NK-92 treated with Interleukin-12 subunit alpha and Interleukin-12 subunit beta, amount 100 ng/mL, for 24 hours (cell line): ENCODE measurements at regions not wholly inside any gene's neighbourhood (a gene's known extent, or its start where the extent isn't known, plus 50 kb on each side); places are given as distances from the start of the nearest gene placed in this dataset.

Source experiments
- DNase-seq: peaks from one replicate; lab custom pipeline; 2025; lab: John Stamatoyannopoulos, UW

DNA sequence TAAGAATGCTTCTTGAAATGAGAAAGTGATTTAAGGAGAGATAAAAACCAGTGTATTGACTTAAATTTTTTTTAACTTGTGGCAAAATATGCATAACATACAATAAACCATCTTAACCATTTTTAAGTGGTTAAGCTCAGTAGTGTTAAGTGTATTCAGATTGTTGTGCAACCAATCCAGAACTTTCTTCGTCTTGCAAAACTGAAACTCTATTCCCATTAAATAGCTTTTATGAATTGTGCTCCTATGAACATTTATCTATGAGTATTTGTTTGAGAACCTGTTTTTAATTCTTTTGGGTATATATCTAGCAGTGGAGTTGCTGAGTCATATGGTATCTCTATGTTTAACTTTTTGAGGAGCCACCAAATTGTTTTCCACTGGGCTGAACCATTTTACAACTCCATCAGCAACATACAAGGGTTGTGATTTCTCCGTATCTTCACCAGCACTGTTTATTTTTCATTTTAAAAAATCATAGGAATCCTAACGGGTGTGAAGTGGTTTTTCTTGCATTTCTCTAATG, 76.6 kb upstream of the ACTBL2 start:
- no peak for DNase-seq

DNA sequence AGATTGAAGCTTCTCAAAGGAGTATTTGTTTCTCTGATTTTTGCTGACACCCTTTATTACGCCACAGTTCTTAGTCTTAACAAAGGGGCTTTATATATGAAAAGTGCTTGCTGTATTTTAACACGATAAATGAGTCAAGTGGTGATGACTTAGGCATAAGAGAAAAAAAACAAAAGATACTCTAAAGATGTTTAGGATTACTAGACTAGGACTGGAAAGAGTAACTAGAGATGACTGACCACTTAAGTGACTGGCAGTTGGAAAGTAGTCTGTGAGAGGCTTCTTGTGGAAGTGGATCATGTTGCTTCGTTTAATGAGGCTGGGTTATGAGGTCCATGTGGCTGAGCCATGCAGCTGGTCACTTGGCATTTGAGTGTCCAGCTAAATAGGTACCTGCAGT, 69.4 kb upstream of the ACTBL2 start:
- no peak for DNase-seq

DNA sequence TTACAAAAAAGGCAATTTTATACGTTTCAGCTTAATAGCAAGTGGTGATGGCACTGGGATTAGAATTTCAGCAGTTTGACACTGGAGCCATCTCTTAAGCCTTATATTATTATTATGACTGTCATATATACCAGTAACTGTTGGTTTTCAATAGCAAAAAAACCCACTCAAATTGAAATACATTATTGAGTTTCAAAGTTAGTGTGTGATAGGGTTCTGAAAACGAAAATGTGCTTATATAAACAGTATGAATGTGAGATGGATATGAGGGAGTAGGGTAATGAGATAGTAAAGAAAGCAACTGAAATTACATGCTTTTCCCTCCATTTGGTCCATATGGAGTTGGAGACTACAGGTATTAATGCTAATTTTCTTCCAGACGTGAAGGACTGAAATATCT, 68.6 kb upstream of the ACTBL2 start:
- DNase-seq: no peak

DNA sequence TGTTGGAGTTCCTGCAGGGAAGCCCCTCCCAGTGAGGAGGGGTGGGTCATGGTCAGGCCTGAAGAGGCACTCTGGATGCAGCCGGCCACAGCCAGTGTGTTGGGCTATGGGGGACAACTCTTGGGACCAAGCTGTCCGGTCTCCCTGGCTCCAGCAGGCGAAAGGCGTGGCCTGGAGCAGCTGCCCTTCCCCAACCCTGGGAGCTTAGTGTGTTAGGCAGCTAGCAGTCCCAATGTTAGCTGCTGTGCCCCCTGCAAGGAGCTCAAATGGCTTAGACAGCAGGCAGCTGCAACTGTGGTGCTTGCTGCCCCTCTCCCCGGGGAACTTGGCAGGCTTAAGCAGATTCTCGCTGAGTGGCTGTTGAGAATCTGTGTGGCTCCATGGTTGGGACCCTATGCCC, 67.5 kb upstream of the ACTBL2 start:
- DNase-seq: no peak

DNA sequence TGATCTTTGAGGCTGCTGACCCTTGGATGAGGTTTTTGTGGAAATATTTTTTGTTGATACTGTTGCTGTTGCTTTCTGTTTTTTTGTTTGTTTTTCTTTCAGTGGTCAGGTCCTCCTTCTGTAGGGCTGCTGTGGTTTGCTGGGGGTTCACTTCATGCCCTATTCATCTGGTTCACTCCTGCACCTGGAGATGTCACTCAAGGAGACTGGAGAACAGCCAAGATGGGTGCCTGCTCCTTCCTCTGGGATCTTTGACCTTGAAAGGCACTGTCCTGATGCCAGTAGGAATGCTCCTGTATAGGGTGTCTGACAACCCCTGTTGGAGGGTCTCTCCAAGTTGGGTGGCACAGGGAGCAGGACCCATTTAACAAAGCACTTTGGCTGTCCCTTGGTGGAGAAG, 67.0 kb upstream of the ACTBL2 start:
- no peak for DNase-seq

DNA sequence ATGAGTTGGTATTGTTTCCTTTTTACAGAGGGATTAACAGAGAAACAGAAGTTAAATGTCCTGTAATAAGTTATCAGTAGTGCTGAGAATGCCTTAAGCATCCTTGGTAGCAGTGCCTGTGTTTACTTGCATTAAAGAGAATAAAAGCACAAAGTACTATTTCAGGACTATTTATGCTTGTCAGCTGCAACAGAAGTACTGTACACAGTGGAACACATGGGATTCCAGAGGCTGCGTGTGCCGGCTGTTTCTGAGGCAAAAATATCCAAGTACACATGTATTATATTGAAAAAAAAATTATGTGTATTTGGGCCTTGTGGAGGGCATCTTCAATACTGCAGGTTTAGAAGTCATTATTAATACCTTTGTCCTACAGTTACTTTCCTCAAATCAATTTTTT, 58.2 kb upstream of the ACTBL2 start:
- DNase-seq: no peak

DNA sequence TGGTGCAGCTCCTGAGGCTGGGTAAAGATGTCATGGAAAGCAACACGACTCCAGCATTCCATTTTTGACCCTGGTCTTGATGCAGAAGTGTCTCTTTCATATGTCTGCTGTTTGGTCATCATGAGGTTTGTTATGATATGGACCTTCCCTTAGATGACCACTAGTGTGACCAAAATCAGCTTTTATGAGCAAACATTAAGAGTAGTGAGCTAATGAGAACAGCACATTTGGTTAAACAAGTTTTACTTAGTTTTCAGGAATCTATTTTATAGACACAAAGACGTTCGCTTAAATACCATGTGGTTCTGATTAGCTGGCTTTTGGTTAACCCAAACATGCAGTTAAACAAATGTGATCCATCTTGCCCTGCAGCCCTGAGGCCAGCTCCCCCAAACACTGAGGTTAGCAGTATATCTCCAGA, 56.7 kb upstream of the ACTBL2 start:
- DNase-seq: no peak

DNA sequence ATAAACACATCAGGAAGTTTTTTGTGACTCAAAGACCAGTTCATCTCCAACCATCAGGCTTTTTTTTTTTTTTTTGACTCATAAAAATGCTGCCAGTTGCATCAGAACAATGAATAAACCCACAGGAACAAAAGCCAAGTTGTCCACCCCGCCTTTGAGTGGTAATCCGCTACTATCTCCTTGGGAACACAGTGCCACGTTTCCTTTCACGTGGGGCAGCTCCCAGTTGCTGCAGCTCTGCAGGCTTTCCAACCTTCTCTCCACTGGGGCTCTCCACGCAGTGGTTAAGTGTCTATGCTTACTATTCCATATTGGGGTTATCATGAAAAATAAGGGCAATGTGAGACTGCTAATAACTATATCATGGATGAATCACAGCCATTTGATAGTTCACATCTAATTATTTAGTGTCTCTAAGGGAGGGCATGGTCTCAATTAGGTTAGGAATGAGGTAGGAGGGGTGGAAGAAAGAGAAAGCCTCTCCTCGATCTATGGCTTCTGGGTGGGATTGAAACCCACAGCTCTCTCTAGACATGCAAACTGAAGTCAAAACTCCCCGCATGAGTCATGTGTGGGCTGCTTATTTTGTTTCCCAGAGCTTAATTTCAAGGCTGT, 55.8 kb upstream of the ACTBL2 start:
- DNase-seq: no peak

DNA sequence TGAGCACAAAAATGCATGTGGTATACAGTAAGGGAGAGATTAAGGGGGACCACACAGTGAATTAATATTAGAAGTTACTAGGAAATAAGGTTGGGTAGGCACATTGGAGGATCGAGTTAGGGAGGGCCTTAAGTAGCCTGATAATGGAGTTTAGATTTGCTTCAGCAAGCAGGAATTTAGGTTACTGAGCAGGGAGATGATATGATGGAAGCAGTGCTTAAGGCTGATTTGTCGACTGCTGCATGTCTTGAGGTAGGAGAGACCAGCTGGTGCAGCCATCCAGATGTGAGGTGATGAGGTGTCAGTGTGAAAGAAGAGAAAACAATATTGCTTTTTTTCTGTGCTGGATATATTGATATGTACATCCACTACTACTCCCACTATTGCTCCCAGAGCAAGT, 55.2 kb upstream of the ACTBL2 start:
- no peak for DNase-seq

DNA sequence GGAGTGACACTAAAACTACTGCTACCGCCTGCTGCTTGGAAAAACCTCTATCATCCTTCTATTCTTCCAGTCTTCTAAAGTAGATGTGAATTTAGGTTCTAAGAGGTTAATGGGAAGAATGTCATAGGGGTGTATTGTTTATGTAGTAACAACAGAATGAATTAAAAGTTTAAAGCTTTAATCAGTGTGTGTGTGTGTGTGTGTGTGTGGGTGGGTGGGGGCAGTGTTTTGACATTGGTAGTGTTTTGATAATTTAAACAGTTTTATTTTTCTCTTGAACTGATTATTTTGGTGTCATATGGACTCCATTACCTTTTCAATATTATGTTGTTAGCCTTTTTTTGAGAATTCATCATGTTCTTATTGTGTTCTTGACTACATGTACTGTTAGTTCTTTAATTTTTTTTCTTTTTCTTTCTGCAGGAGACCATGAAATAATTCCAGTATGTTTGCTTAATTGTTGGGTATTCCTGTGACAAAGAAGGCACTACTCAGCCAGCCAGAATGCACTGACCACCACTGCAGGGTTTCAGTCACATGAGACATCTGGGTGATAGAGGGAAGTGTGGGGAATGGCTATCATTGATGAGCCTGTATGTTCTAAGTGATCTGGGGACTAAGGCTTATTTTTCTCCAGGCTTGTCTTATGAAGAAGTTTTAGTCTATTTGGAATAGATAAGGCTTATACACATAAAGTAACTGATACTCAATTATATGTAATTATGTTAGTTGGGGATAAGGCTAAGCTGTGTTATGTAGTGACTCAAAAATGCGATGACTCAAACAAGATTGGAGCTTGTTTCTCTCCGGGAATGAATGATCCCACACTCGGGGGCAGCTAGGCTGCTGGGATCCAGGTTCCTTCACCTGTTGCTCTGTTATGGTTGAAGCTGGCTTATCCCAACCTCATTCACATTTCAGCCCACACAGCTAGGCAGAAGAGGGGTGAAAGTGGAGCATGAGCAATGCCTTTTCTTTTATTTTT, 50.2 kb upstream of the ACTBL2 start:
- no peak for DNase-seq
